NT2/D1 (cell line): ENCODE measurements at regions not wholly inside any gene's neighbourhood (a gene's known extent, or its start where the extent isn't known, plus 50 kb on each side); places are given as distances from the start of the nearest gene placed in this dataset.
"Not testable (repeated sequence)": the region's sequence is repeated elsewhere in the genome, so short reads cannot be mapped to it uniquely, and the experiment has no call there.

Source experiments
- DNase-seq: peaks from one replicate; pipeline ENCODE4 v3.0.0-alpha.2; 2011; ENCODE audit warnings: low read depth, low spot score
- H3K27me3 ChIP-seq: 2 replicates; pipeline ENCODE4 v1.6.0; 2011; ENCODE audit warnings: mild to moderate bottlenecking; ENCODE audit not compliant: insufficient read length, insufficient read depth
- H3K36me3 ChIP-seq: 2 replicates; pipeline ENCODE4 v1.6.1; 2011; ENCODE audit warnings: mild to moderate bottlenecking, low read length, mixed read lengths; ENCODE audit not compliant: insufficient read depth, insufficient read length
- H3K4me1 ChIP-seq: 2 replicates; pipeline ENCODE4 v1.5.1; 2011; ENCODE audit not compliant: insufficient read depth, insufficient read length
- H3K4me3 ChIP-seq: 2 replicates; pipeline ENCODE4 v1.5.1; 2011; ENCODE audit warnings: low read depth; ENCODE audit not compliant: insufficient read length
- H3K9ac ChIP-seq: 2 replicates; pipeline ENCODE4 v1.6.0; 2011; ENCODE audit warnings: low read depth; ENCODE audit not compliant: insufficient read length
- H3K9me3 ChIP-seq: 2 replicates; pipeline ENCODE4 v1.5.1; 2011; ENCODE audit warnings: mild to moderate bottlenecking, low read length; ENCODE audit not compliant: insufficient read depth
- SUZ12 ChIP-seq: IDR thresholded peaks from 2 replicates; pipeline ENCODE4 v1.6.1; 2011; ENCODE audit not compliant: insufficient read length, insufficient read depth; ENCODE audit errors: extremely low read depth
- YY1 ChIP-seq: IDR thresholded peaks from 2 replicates; pipeline ENCODE4 v1.6.1; 2011; ENCODE audit not compliant: insufficient read length, insufficient read depth
- ZNF274 ChIP-seq: IDR thresholded peaks from 2 replicates; pipeline ENCODE4 v1.6.1; 2011; ENCODE audit warnings: mild to moderate bottlenecking, low read depth, low read length

- no peak for TF ChIP-seq ZNF274
- no peak for TF ChIP-seq YY1
- TF ChIP-seq SUZ12, result no peak
- H3K4me3 ChIP-seq, result no peak overlapping the region
- DNase-seq, result no peak
- no peak overlapping the region for H3K9ac ChIP-seq
- no peaks in the 10 kb centered on the region for H3K36me3 ChIP-seq
- H3K4me1 ChIP-seq, result no peaks in the 10 kb centered on the region
- H3K9me3 ChIP-seq, result no peaks in the 10 kb centered on the region
- H3K27me3 ChIP-seq, result no peaks in the 10 kb centered on the region
Measured at GRCh38 chr15:56792211-56792610, 58.9 kb upstream of the ZNF280D start.

GRCh38 chr15:56791521-56791920 is 58.2 kb upstream of the ZNF280D start:
- not testable (repeated sequence) for H3K4me1 ChIP-seq, H3K9ac ChIP-seq, H3K36me3 ChIP-seq, H3K4me3 ChIP-seq, H3K9me3 ChIP-seq, DNase-seq, H3K27me3 ChIP-seq

- no peaks in the 10 kb centered on the region for H3K36me3 ChIP-seq
- no peaks in the 10 kb centered on the region for H3K4me1 ChIP-seq
- no peak for DNase-seq
- no peaks in the 10 kb centered on the region for H3K9me3 ChIP-seq
- H3K9ac ChIP-seq, result no peak overlapping the region
- H3K4me3 ChIP-seq, result no peak overlapping the region
- no peak for TF ChIP-seq ZNF274
- no peak for TF ChIP-seq SUZ12
- TF ChIP-seq YY1, result no peak
- H3K27me3 ChIP-seq, result no peaks in the 10 kb centered on the region
Measured at GRCh38 chr15:56788359-56788758, 55.0 kb upstream of the ZNF280D start.

GRCh38 chr15:56786966-56787365 is 53.7 kb upstream of the ZNF280D start:
- Histone ChIP-seq H3K9me3 (no peaks in the 10 kb centered on the region), H3K27me3 (no peaks in the 10 kb centered on the region), H3K36me3 (no peaks in the 10 kb centered on the region), H3K4me1 (no peaks in the 10 kb centered on the region), H3K4me3 (no peak overlapping the region), H3K9ac (no peak overlapping the region)
- TF ChIP-seq YY1 (no peak), ZNF274 (no peak), SUZ12 (no peak)
- DNase-seq, result no peak

GRCh38 chr15:56783857-56784661 is 50.8 kb upstream of the ZNF280D start:
- Histone ChIP-seq H3K9me3 (peaks cover 4% of the 10 kb centered on the region; the same call in 1 of the 2 replicates), H3K4me1 (no peaks in the 10 kb centered on the region), H3K27me3 (no peaks in the 10 kb centered on the region), H3K9ac (no peak overlapping the region), H3K36me3 (no peaks in the 10 kb centered on the region), H3K4me3 (no peak overlapping the region)
- TF ChIP-seq SUZ12 (no peak), YY1 (no peak), ZNF274 (no peak)
- DNase-seq, result no peak

GRCh38 chr15:56783156-56783856 is 50.0 kb upstream of the ZNF280D start:
- Histone ChIP-seq H3K27me3 (no peaks in the 10 kb centered on the region), H3K36me3 (no peaks in the 10 kb centered on the region), H3K9ac (no peak overlapping the region), H3K4me1 (no peaks in the 10 kb centered on the region), H3K4me3 (no peak overlapping the region), H3K9me3 (peaks cover 4% of the 10 kb centered on the region; the same call in 1 of the 2 replicates)
- TF ChIP-seq SUZ12 (no peak), YY1 (no peak), ZNF274 (no peak)
- DNase-seq, result no peak
